Epithelial cell of prostate (primary cell): ENCODE measurements at regions not wholly inside any gene's neighbourhood (a gene's known extent, or its start where the extent isn't known, plus 50 kb on each side); places are given as distances from the start of the nearest gene placed in this dataset.

ENCODE experiments used
- DNase-seq: peaks from one replicate; pipeline ENCODE4 v3.0.0-alpha.2; 2011; ENCODE audit warnings: low read depth, low spot score
- H3K27ac ChIP-seq: fragments of 450-650 bp; 2 replicates; pipeline ENCODE4 v1.5.1; 2017; ENCODE audit warnings: mild to moderate bottlenecking

- DNase-seq, result no peak
- no peak overlapping the region for H3K27ac ChIP-seq
Measured at GRCh38 chr6:16078064-16078463, 50.8 kb upstream of the MYLIP start.

GRCh38 chr6:16069671-16070070, 59.2 kb upstream of the MYLIP start:
- H3K27ac ChIP-seq, result no peak overlapping the region

GRCh38 chr6:16069222-16069621, 59.7 kb upstream of the MYLIP start:
- no peak overlapping the region for H3K27ac ChIP-seq
- no peak for DNase-seq

More at GRCh38 chr6:16069671-16070070, 59.2 kb upstream of the MYLIP start:
- no peak for DNase-seq

GRCh38 chr6:16067568-16067967, 61.3 kb upstream of the MYLIP start:
- no peak for DNase-seq
- no peak overlapping the region for H3K27ac ChIP-seq

GRCh38 chr6:16064671-16065072, 64.2 kb upstream of the MYLIP start:
- H3K27ac ChIP-seq, result no peak overlapping the region
- no peak for DNase-seq

GRCh38 chr6:16063580-16063979, 65.3 kb upstream of the MYLIP start:
- no peak overlapping the region for H3K27ac ChIP-seq
- no peak for DNase-seq

GRCh38 chr6:16061818-16062217, 67.1 kb upstream of the MYLIP start:
- H3K27ac ChIP-seq, result no peak overlapping the region
- no peak for DNase-seq

GRCh38 chr6:16060039-16060438, 68.8 kb upstream of the MYLIP start:
- H3K27ac ChIP-seq, result no peak overlapping the region
- no peak for DNase-seq

- no peak overlapping the region for H3K27ac ChIP-seq
- no peak for DNase-seq
Measured at GRCh38 chr6:16059496-16059895, 69.4 kb upstream of the MYLIP start.

- DNase-seq, result no peak
- H3K27ac ChIP-seq, result no peak overlapping the region
Measured at GRCh38 chr6:16058929-16059345, 69.9 kb upstream of the MYLIP start.

- no peak overlapping the region for H3K27ac ChIP-seq
- no peak for DNase-seq
Measured at GRCh38 chr6:16058201-16058928, 70.5 kb upstream of the MYLIP start.

- peak; percentile 24 for DNase-seq
- H3K27ac ChIP-seq, result no peak overlapping the region
Measured at GRCh38 chr6:16057446-16057845, 71.4 kb upstream of the MYLIP start.

GRCh38 chr6:16056263-16056870, 72.5 kb upstream of the MYLIP start:
- no peak for DNase-seq
- H3K27ac ChIP-seq, result no peak overlapping the region

GRCh38 chr6:16055852-16056251, 73.0 kb upstream of the MYLIP start:
- no peak for DNase-seq
- H3K27ac ChIP-seq, result no peak overlapping the region

- DNase-seq, result no peak
Measured at GRCh38 chr6:16049168-16049567, 79.7 kb upstream of the MYLIP start.

GRCh38 chr6:16048221-16048620, 80.7 kb upstream of the MYLIP start:
- H3K27ac ChIP-seq, result no peak overlapping the region
- DNase-seq, result no peak

More at GRCh38 chr6:16049168-16049567, 79.7 kb upstream of the MYLIP start:
- no peak overlapping the region for H3K27ac ChIP-seq

- no peak for DNase-seq
- no peak overlapping the region for H3K27ac ChIP-seq
Measured at GRCh38 chr6:16047435-16047990, 81.4 kb upstream of the MYLIP start.

- DNase-seq, result peak; percentile 81
- no peak overlapping the region for H3K27ac ChIP-seq
Measured at GRCh38 chr6:16045238-16045637, 83.6 kb upstream of the MYLIP start.

- DNase-seq, result no peak
- no peak overlapping the region for H3K27ac ChIP-seq
Measured at GRCh38 chr6:16044211-16044643, 84.7 kb upstream of the MYLIP start.

GRCh38 chr6:16043171-16044135, 85.4 kb upstream of the MYLIP start:
- H3K27ac ChIP-seq, result no peak overlapping the region
- DNase-seq, result no peak
